Fibroblast of lung (primary cell): ENCODE measurements at regions not wholly inside any gene's neighbourhood (a gene's known extent, or its start where the extent isn't known, plus 50 kb on each side); places are given as distances from the start of the nearest gene placed in this dataset.

ENCODE experiments used
- DNase-seq, 2 donors: peaks; one replicate each; pipeline versions ENCODE4 v3.0.0 to v3.0.0-alpha.2; 2010; ENCODE audit warnings: low read depth in 2 of 2
- H2AFZ ChIP-seq: 2 replicates; pipeline ENCODE4 v1.5.1; 2012; ENCODE audit warnings: low read length, control low read depth, inconsistent platforms
- H3K27ac ChIP-seq: 2 replicates; pipeline ENCODE4 v1.5.1; 2011; ENCODE audit warnings: low read length, control low read depth; ENCODE audit not compliant: insufficient read depth
- H3K27me3 ChIP-seq: 2 replicates; pipeline ENCODE4 v1.5.1; 2011; ENCODE audit warnings: mild to moderate bottlenecking, low read length; ENCODE audit not compliant: control insufficient read depth, insufficient read depth
- H3K36me3 ChIP-seq: 2 replicates; pipeline ENCODE4 v1.5.1; 2011; ENCODE audit warnings: low read length; ENCODE audit not compliant: control insufficient read depth, insufficient read depth
- H3K4me1 ChIP-seq: 2 replicates; pipeline ENCODE4 v1.5.1; 2011; ENCODE audit warnings: low read length; ENCODE audit not compliant: control insufficient read depth, insufficient read depth; ENCODE audit errors: extremely low read depth
- H3K4me2 ChIP-seq: 2 replicates; pipeline ENCODE4 v1.5.1; 2011; ENCODE audit warnings: low read length, control low read depth; ENCODE audit not compliant: insufficient read depth; ENCODE audit errors: extremely low read depth
- H3K4me3 ChIP-seq, 4 experiments: fragments of 200-600 bp in 1 of 4; sonication (generic) in 1 of 4; replicated peaks in 1 of 4; 2 replicates each; pipeline ENCODE4 v1.5.1; 2011 to 2016; ENCODE audit warnings: low read length in 4 of 4, low read depth in 3 of 4, mild to moderate bottlenecking in 3 of 4, control low read depth in 2 of 4, inconsistent platforms in 1 of 4, mixed read lengths in 1 of 4; ENCODE audit not compliant: insufficient read depth in 1 of 4; ENCODE audit errors: control extremely low read depth in 1 of 4
- H3K79me2 ChIP-seq: 2 replicates; pipeline ENCODE4 v1.5.1; 2012; ENCODE audit warnings: mild to moderate bottlenecking, low read length, inconsistent platforms; ENCODE audit not compliant: control insufficient read depth, insufficient read depth
- H3K9ac ChIP-seq: 2 replicates; pipeline ENCODE4 v1.5.1; 2011; ENCODE audit warnings: mild to moderate bottlenecking, low read length, control low read depth; ENCODE audit not compliant: insufficient read depth
- H3K9me3 ChIP-seq: 2 replicates; pipeline ENCODE4 v1.5.1; 2012; ENCODE audit warnings: low read depth, low read length; ENCODE audit not compliant: control insufficient read depth, insufficient read depth
- H4K20me1 ChIP-seq: 2 replicates; pipeline ENCODE4 v1.5.1; 2011; ENCODE audit warnings: low read length; ENCODE audit not compliant: control insufficient read depth, insufficient read depth; ENCODE audit errors: extremely low read depth
- CTCF ChIP-seq, 2 donors: IDR thresholded peaks in 1 of 2; conservative IDR thresholded peaks in 1 of 2; 1 replicate in 1 of 2; 2 replicates in 1 of 2; pipeline ENCODE4 v1.5.1; 2011 to 2012; ENCODE audit warnings: low read length in 2 of 2, control low read depth in 1 of 2, inconsistent platforms in 1 of 2, low read depth in 1 of 2, mild to moderate bottlenecking in 1 of 2
- EZH2 ChIP-seq: IDR thresholded peaks from 2 replicates; pipeline ENCODE4 v1.5.1; 2012; ENCODE audit warnings: low read length, control low read depth, mild to moderate bottlenecking; ENCODE audit errors: missing control alignments

DNA sequence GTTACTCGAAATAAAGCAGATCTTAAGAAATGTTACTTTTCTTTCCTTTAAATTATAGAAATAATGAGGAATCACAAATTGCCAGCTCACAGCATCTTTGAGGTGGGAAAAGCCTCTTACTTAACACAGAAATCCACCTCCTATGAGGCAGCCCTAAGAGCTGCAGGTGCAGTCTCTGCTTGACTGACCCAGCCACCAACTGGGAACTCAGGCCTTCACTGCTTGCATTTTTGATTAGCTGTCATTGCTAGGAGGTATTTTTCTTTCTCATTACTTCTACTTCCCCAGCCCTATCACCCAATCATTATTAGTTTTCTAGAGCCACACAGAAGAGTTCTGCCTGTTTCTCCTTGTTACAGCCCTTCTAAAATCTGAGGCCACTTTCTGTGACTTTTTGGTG lies 416.5 kb upstream of the KLF4 start:
- no peaks in the 10 kb centered on the region for H3K79me2 ChIP-seq
- no peaks in the 10 kb centered on the region for H3K4me1 ChIP-seq
- H3K27ac ChIP-seq: no peak overlapping the region
- peaks cover 4% of the 10 kb centered on the region for H3K27me3 ChIP-seq
- no peaks in the 10 kb centered on the region for H3K9me3 ChIP-seq
- H3K9ac ChIP-seq: no peak overlapping the region
- H3K36me3 ChIP-seq: no peaks in the 10 kb centered on the region
- H2AFZ ChIP-seq: no peak overlapping the region
- H3K4me2 ChIP-seq: no peak overlapping the region
- no peak overlapping the region for H3K4me3 ChIP-seq
- H4K20me1 ChIP-seq: no peaks in the 10 kb centered on the region
- TF ChIP-seq EZH2: no peak
- no peak for TF ChIP-seq CTCF (conservative IDR thresholded peaks at IDR 0.05 in 1 of 2, IDR thresholded peaks at IDR 0.05 in 1 of 2; ENCODE audit: low read depth in 1 of 2, low read length in 2 of 2)
- no peak for DNase-seq

DNA sequence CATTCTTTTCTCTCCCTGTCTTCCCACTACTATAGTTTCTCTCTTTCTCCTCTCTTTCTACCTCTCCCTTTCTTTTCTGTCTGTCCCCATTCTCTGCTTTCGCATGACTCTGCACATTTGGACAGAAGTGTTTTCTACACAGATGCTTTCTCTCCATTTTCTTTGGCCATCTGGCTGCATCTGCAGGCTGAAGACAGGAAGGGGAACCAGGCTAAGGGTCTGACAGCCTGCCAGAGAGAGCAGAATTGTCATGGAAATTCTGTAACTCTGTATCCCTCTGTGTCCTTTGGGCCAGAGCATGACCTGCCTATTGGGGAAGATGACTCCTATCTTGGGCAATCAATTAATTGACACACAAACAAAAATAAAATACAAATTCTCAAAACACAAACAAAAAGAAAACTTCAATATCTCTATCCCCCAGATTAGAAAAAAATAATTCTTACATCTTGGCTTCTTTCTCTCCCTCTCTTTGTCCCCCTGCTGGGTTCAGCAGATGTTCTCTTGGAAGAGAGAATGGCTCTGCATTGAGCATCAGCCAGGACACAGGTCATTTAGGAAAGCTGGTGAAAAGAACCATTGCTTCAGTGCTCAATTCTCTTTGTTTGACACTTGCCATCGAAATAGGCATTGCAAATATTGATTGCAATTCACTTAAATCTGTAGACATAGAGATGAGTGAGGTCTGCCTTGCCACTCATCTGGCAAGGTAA lies 415.9 kb upstream of the KLF4 start:
- TF ChIP-seq CTCF (conservative IDR thresholded peaks at IDR 0.05 in 1 of 2, IDR thresholded peaks at IDR 0.05 in 1 of 2; ENCODE audit: low read depth in 1 of 2, low read length in 2 of 2) (no peak), EZH2 (no peak)
- no peaks in the 10 kb centered on the region for H3K4me1 ChIP-seq
- no peaks in the 10 kb centered on the region for H3K36me3 ChIP-seq
- H3K4me3 ChIP-seq: no peak overlapping the region
- H4K20me1 ChIP-seq: no peaks in the 10 kb centered on the region
- no peaks in the 10 kb centered on the region for H3K9me3 ChIP-seq
- H3K27me3 ChIP-seq: peaks cover 4% of the 10 kb centered on the region
- peak in 1 of 2 donors; percentile 58 for DNase-seq
- no peak overlapping the region for H2AFZ ChIP-seq
- no peak overlapping the region for H3K4me2 ChIP-seq
- no peak overlapping the region for H3K9ac ChIP-seq
- no peaks in the 10 kb centered on the region for H3K79me2 ChIP-seq
- no peak overlapping the region for H3K27ac ChIP-seq

DNA sequence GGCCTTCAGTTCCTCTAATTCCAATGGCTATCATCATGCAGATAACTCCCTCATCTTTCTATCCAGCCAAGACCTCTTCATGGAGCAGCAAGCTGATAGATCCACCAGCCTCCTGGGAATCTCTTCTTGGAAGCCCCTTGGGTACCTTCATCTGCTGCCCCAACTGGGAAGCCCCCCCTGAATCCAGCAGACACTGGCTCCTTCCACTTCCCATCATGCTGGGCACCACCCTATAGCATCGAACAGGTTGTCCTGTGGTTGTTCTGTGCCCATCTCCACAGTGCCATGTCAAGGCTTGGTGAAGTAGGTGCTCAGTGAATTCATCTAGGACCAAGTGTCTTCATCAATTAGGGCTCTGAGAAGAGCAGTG lies 410.4 kb upstream of the KLF4 start:
- Histone ChIP-seq H3K9me3 (no peaks in the 10 kb centered on the region), H3K27ac (no peak overlapping the region), H2AFZ (no peak overlapping the region), H4K20me1 (no peaks in the 10 kb centered on the region), H3K4me3 (no peak overlapping the region), H3K4me2 (no peak overlapping the region), H3K36me3 (no peaks in the 10 kb centered on the region), H3K9ac (no peak overlapping the region), H3K79me2 (no peaks in the 10 kb centered on the region), H3K27me3 (peaks cover 4% of the 10 kb centered on the region), H3K4me1 (no peaks in the 10 kb centered on the region)
- TF ChIP-seq CTCF (conservative IDR thresholded peaks at IDR 0.05 in 1 of 2, IDR thresholded peaks at IDR 0.05 in 1 of 2; ENCODE audit: low read depth in 1 of 2, low read length in 2 of 2) (no peak), EZH2 (no peak)
- DNase-seq: no peak
